Spleen (tissue), 11 donors: ENCODE measurements at regions not wholly inside any gene's neighbourhood (a gene's known extent, or its start where the extent isn't known, plus 50 kb on each side); places are given as distances from the start of the nearest gene placed in this dataset.

Experiments
- DNase-seq: peaks from one replicate; pipeline ENCODE4 v3.0.0-alpha.2; 2020
- H3K27ac ChIP-seq, 8 donors: fragments of 200-600 bp; sonication (generic) in 7 of 8; 1 replicate in 4 of 8; 2 replicates in 4 of 8; pipeline versions ENCODE4 v1.5.0 to v1.8.0; 2016 to 2021; ENCODE audit warnings: inconsistent platforms in 4 of 8, mild to moderate bottlenecking in 4 of 8, moderate library complexity in 1 of 8
- H3K27me3 ChIP-seq, 7 donors: fragments of 200-600 bp; sonication (generic) in 6 of 7; replicated peaks in 1 of 7; 1 replicate in 4 of 7; 2 replicates in 3 of 7; pipeline versions ENCODE4 v1.5.0 to v1.8.0; 2016 to 2021; ENCODE audit warnings: inconsistent platforms in 3 of 7, mild to moderate bottlenecking in 1 of 7
- H3K36me3 ChIP-seq, 6 donors: fragments of 200-600 bp; sonication (generic) in 5 of 6; 1 replicate in 4 of 6; 2 replicates in 2 of 6; pipeline versions ENCODE4 v1.5.0 to v1.8.0; 2016 to 2021; ENCODE audit warnings: inconsistent platforms in 2 of 6
- H3K4me1 ChIP-seq, 6 donors: fragments of 200-600 bp; sonication (generic) in 5 of 6; 1 replicate in 3 of 6; 2 replicates in 3 of 6; pipeline versions ENCODE4 v1.5.0 to v1.8.0; 2016 to 2021; ENCODE audit warnings: inconsistent platforms in 3 of 6
- H3K4me3 ChIP-seq, 8 donors: fragments of 200-600 bp; sonication (generic) in 7 of 8; 1 replicate in 4 of 8; 2 replicates in 4 of 8; pipeline versions ENCODE4 v1.5.0 to v1.8.0; 2016 to 2021; ENCODE audit warnings: inconsistent platforms in 4 of 8, mild to moderate bottlenecking in 4 of 8, moderate library complexity in 2 of 8
- H3K9me3 ChIP-seq, 8 donors: fragments of 200-600 bp; sonication (generic) in 7 of 8; 1 replicate in 4 of 8; 2 replicates in 4 of 8; pipeline versions ENCODE4 v1.5.0 to v1.8.0; 2016 to 2021; ENCODE audit warnings: inconsistent platforms in 4 of 8
- CTCF ChIP-seq, 11 experiments: fragments of 200-600 bp in 7 of 11; fragments of 450-650 bp in 4 of 11; sonication (generic) in 4 of 11; IDR thresholded peaks in 8 of 11; conservative IDR thresholded peaks in 3 of 11; 1 replicate in 7 of 11; 2 replicates in 4 of 11; pipeline versions ENCODE4 v1.4.0 to v1.8.0; 2016 to 2021; ENCODE audit warnings: antibody characterized with exemption in 11 of 11, inconsistent platforms in 4 of 11, mild to moderate bottlenecking in 1 of 11
- POLR2A ChIP-seq, 3 donors: fragments of 450-650 bp; IDR thresholded peaks; one replicate each; pipeline ENCODE4 v1.5.1; 2017; ENCODE audit warnings: antibody characterized with exemption in 3 of 3, mild to moderate bottlenecking in 1 of 3
- POLR2AphosphoS5 ChIP-seq, 3 donors: sonication (generic); formaldehyde crosslinking; IDR thresholded peaks; one replicate each; pipeline ENCODE4 v1.5.1; 2017; ENCODE audit warnings: antibody characterized with exemption in 3 of 3
- WGBS, 5 donors: extraction: QIAGEN DNeasy Blood & Tissue Kit in 3 of 5; methylation state at CpG; one replicate each; pipeline versions ENCODE4 v1.1.5 to v1.1.7; 2013 to 2018; 5-methylcytosine and 5-hydroxymethylcytosine counted together
- intact Hi-C: fragments of 100-400 bp; cut with DNase I; formaldehyde crosslinking; loops from one replicate; pipeline ENCODE4 v1.15.0; 2023; ENCODE audit warnings: low total_unique reads
- donor health status: healthy with polysubstance abuse.
- donor health status: DM: no; HTN: no; CAD: no; lungs with moderate emphysema.
- donor health status: DM: no; HTN: no; CAD: no.
- donor health status: Bipolar disorder and iron deficiency.
- donor health status: healthy.
- donor health status: DM: no; HTN: no; CAD: no.
- donor health status: DM: yes; HTN: yes; CAD: no.

GRCh38 chr10:83289373-83289772 is 849.9 kb upstream of the GHITM start:
- H3K4me3 ChIP-seq = no peak overlapping the region
- WGBS, 5 donors = 30 to 41% (median 34%) methylated on average over 2 of the region's 2 CpGs
- no peaks in the 10 kb centered on the region for H3K27me3 ChIP-seq
- TF ChIP-seq CTCF (IDR thresholded peaks at IDR 0.05 in 8 of 11, conservative IDR thresholded peaks at IDR 0.05 in 3 of 11) (no peak), POLR2AphosphoS5 (IDR thresholded peaks at IDR 0.05) (no peak), POLR2A (IDR thresholded peaks at IDR 0.05) (no peak)
- H3K36me3 ChIP-seq = no peaks in the 10 kb centered on the region
- no peak for DNase-seq
- peaks cover 0 to 30% (median 7%) of the 10 kb centered on the region in 8 donors for H3K9me3 ChIP-seq
- H3K4me1 ChIP-seq = no peaks in the 10 kb centered on the region
- intact Hi-C loops = no loop called here
- no peak overlapping the region for H3K27ac ChIP-seq

DNA sequence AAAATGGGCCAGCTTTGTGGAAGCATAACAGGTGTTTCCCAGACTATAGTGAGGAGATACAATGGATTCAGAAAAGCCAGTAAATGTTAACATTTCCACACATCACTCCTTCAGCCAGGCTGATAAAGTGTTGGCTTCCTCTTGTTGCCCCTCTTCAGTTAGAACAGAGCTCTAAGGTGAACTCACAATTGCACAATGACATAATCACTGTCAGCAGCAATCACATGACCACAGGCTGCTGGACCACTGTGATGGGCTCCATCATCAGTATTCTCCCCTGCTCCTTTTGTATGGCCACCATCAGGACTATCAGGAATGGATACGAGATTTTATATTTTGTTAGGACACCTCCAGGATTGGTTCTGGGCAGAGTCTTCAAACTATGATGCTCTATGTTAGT is 849.4 kb upstream of the GHITM start:
- TF ChIP-seq POLR2AphosphoS5 (IDR thresholded peaks at IDR 0.05) = no peak
- TF ChIP-seq POLR2A (IDR thresholded peaks at IDR 0.05) = no peak
- no peak for TF ChIP-seq CTCF (IDR thresholded peaks at IDR 0.05 in 8 of 11, conservative IDR thresholded peaks at IDR 0.05 in 3 of 11)
- no peak for DNase-seq
- no peaks in the 10 kb centered on the region for H3K36me3 ChIP-seq
- H3K27ac ChIP-seq = no peak overlapping the region
- H3K9me3 ChIP-seq = peaks cover 0 to 30% (median 6%) of the 10 kb centered on the region in 8 donors
- H3K4me3 ChIP-seq = no peak overlapping the region
- intact Hi-C loops = no loop called here
- 72 to 94% (median 74%) methylated on average over 1 of the region's 1 CpG for WGBS, 5 donors
- H3K27me3 ChIP-seq = no peaks in the 10 kb centered on the region
- no peaks in the 10 kb centered on the region for H3K4me1 ChIP-seq

DNA sequence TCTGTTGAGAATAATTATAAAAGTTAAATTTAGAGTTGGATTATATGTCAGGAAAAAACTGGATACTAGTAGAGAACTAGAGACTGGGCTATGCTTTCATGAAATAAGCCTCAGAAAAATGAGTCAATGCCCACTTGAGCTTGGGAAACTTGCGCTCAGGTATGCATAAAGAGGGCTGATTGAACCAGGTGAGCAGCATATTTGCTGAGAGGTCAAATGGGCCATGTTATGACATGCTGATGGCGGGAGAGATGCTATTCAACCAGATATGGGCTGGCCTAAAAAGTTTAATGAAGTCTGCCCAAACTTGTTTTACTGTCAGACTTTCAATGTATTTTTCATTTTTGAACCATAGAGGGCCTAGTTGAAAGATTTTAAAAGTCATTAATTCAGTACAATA is 837.6 kb upstream of the GHITM start:
- 70 to 89% (median 84%) methylated on average over 2 of the region's 2 CpGs for WGBS, 5 donors
- no peak overlapping the region for H3K27ac ChIP-seq
- DNase-seq = no peak
- H3K9me3 ChIP-seq = peaks cover 0 to 7% (median 0%) of the 10 kb centered on the region in 8 donors
- H3K4me1 ChIP-seq = no peaks in the 10 kb centered on the region
- intact Hi-C loops = no loop called here
- H3K27me3 ChIP-seq = no peaks in the 10 kb centered on the region
- TF ChIP-seq POLR2A (IDR thresholded peaks at IDR 0.05) (no peak), CTCF (IDR thresholded peaks at IDR 0.05 in 8 of 11, conservative IDR thresholded peaks at IDR 0.05 in 3 of 11) (no peak), POLR2AphosphoS5 (IDR thresholded peaks at IDR 0.05) (no peak)
- no peaks in the 10 kb centered on the region for H3K36me3 ChIP-seq
- H3K4me3 ChIP-seq = no peak overlapping the region

DNA sequence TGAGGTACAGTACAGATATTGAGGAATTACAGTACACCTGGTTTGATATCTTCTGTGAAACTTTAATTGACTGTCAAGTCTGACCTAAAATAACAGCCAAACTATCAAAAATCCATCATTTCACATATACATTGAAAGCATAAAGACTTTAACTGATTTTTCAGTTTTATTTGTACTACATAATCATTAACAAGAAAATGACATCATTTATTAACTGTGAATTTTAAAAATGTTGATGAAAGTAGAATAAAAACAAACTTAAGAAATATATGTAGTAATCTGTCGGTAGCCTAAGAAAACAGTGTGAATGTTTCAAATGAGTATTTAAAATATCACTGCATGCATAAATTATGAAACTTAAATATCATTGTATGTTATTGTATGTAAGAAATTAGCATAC is 836.7 kb upstream of the GHITM start:
- WGBS, 5 donors = 85 to 94% (median 90%) methylated on average over 1 of the region's 1 CpG
- no peaks in the 10 kb centered on the region for H3K4me1 ChIP-seq
- no peaks in the 10 kb centered on the region for H3K27me3 ChIP-seq
- no peak for TF ChIP-seq POLR2AphosphoS5 (IDR thresholded peaks at IDR 0.05)
- TF ChIP-seq POLR2A (IDR thresholded peaks at IDR 0.05) = no peak
- no peak for TF ChIP-seq CTCF (IDR thresholded peaks at IDR 0.05 in 8 of 11, conservative IDR thresholded peaks at IDR 0.05 in 3 of 11)
- no peak for DNase-seq
- no peak overlapping the region for H3K27ac ChIP-seq
- no peak overlapping the region for H3K4me3 ChIP-seq
- intact Hi-C loops = no loop called here
- H3K36me3 ChIP-seq = no peaks in the 10 kb centered on the region
- peaks cover 0 to 4% (median 0%) of the 10 kb centered on the region in 8 donors for H3K9me3 ChIP-seq
